Activated gamma-delta T cell treated with Interleukin-2 at 50 U/mL for 16 hours (primary cell): ENCODE measurements at regions not wholly inside any gene's neighbourhood (a gene's known extent, or its start where the extent isn't known, plus 50 kb on each side); places are given as distances from the start of the nearest gene placed in this dataset.

Experiments
- DNase-seq: peaks from one replicate; pipeline ENCODE4 v3.0.0-alpha.2; 2020

GRCh38 chr2:120617055-120617454, 118.6 kb upstream of the GLI2 start:
- no peak for DNase-seq

GRCh38 chr2:120618830-120619229, 116.8 kb upstream of the GLI2 start:
- no peak for DNase-seq

GRCh38 chr2:120619579-120619978, 116.1 kb upstream of the GLI2 start:
- no peak for DNase-seq

GRCh38 chr2:120620025-120620793, 115.5 kb upstream of the GLI2 start:
- no peak for DNase-seq

GRCh38 chr2:120622159-120622869, 113.4 kb upstream of the GLI2 start:
- DNase-seq, result no peak

- DNase-seq, result no peak
These were observed 112.5 kb upstream of the GLI2 start for GRCh38 chr2:120622886-120623753.

GRCh38 chr2:120624061-120624737, 111.5 kb upstream of the GLI2 start:
- DNase-seq, result no peak

- DNase-seq, result no peak
These were observed 110.8 kb upstream of the GLI2 start for GRCh38 chr2:120624738-120625446.

- no peak for DNase-seq
These were observed 109.7 kb upstream of the GLI2 start for GRCh38 chr2:120625865-120626560.

GRCh38 chr2:120626566-120626965, 109.1 kb upstream of the GLI2 start:
- DNase-seq, result no peak

- no peak for DNase-seq
These were observed 107.4 kb upstream of the GLI2 start for GRCh38 chr2:120628248-120628647.

GRCh38 chr2:120629241-120629895, 106.3 kb upstream of the GLI2 start:
- no peak for DNase-seq

GRCh38 chr2:120630031-120630701, 105.5 kb upstream of the GLI2 start:
- no peak for DNase-seq

GRCh38 chr2:120631236-120631635, 104.4 kb upstream of the GLI2 start:
- no peak for DNase-seq

- no peak for DNase-seq
These were observed 103.9 kb upstream of the GLI2 start for GRCh38 chr2:120631724-120632123.

GRCh38 chr2:120632796-120633646, 102.6 kb upstream of the GLI2 start:
- DNase-seq, result no peak

GRCh38 chr2:120634533-120634932, 101.1 kb upstream of the GLI2 start:
- no peak for DNase-seq

GRCh38 chr2:120635146-120635545, 100.5 kb upstream of the GLI2 start:
- DNase-seq, result no peak

GRCh38 chr2:120637847-120638246, 97.8 kb upstream of the GLI2 start:
- no peak for DNase-seq
